HUES48 (cell line): ENCODE measurements at regions not wholly inside any gene's neighbourhood (a gene's known extent, or its start where the extent isn't known, plus 50 kb on each side); places are given as distances from the start of the nearest gene placed in this dataset.

Source experiments
- H3K27ac ChIP-seq: one replicate; pipeline ENCODE4 v1.7.0; 2013; ENCODE audit warnings: low read depth, low read length, inconsistent platforms
- H3K27me3 ChIP-seq: 2 replicates; pipeline ENCODE4 v1.6.1; 2013; ENCODE audit warnings: mild to moderate bottlenecking, low read length; ENCODE audit not compliant: control insufficient read depth, insufficient read depth
- H3K36me3 ChIP-seq: 2 replicates; pipeline ENCODE4 v1.6.1; 2013; ENCODE audit warnings: low read length; ENCODE audit not compliant: control insufficient read depth, insufficient read depth
- H3K4me1 ChIP-seq: 2 replicates; pipeline ENCODE4 v1.6.1; 2013; ENCODE audit warnings: mild to moderate bottlenecking, low read length; ENCODE audit not compliant: control insufficient read depth, insufficient read depth
- H3K4me3 ChIP-seq: 2 replicates; pipeline ENCODE4 v1.5.1; 2013; ENCODE audit warnings: mild to moderate bottlenecking, low read depth, low read length
- H3K9ac ChIP-seq: 2 replicates; pipeline ENCODE4 v1.6.1; 2013; ENCODE audit warnings: mild to moderate bottlenecking, low read depth, low read length, moderate library complexity
- H3K9me3 ChIP-seq: 2 replicates; pipeline ENCODE4 v1.6.1; 2013; ENCODE audit warnings: low read length; ENCODE audit not compliant: control insufficient read depth, insufficient read depth

DNA sequence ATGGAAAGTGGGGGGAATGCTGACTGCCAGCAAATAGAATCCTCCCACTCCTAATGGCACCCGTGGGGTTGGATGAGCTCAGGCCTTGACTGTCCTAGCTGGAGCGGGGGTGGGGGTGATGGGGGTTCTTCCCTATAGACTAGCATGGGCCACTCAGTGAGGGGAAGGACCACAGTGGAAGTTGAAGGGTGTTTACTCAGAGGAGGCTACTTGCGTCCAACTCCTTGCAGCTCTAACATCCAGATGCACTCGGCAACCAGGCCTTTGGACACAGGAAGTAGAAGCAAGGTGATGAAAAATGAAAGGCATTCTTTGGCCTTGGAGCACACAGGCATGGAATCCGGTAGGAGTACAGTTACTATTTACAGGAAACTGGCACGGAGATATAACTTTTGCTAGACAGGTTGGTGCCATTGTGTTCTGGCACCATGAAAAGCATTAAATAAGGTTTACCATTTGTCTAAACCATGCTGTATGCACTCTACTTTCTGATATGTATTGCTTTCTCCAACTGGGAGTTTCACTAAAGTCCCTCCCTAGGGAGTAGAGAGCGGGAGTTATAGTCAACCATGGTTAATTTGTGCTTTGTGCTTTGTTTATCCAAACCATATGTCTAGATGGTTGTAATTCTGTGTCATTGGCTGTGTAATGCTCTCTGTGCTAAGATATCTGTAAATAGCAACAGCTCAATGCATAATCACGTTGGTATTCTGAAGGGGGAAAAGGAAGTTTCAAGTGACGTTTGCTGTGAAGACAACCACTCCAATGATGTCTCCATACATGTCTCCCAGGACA, 125.3 kb downstream of the TSHZ3 start:
- no peaks in the 10 kb centered on the region for H3K27me3 ChIP-seq
- no peaks in the 10 kb centered on the region for H3K36me3 ChIP-seq
- H3K9me3 ChIP-seq, result no peaks in the 10 kb centered on the region
- no peaks in the 10 kb centered on the region for H3K4me1 ChIP-seq
- H3K27ac ChIP-seq, result no peak overlapping the region
- no peak overlapping the region for H3K4me3 ChIP-seq
- H3K9ac ChIP-seq, result no peak overlapping the region

DNA sequence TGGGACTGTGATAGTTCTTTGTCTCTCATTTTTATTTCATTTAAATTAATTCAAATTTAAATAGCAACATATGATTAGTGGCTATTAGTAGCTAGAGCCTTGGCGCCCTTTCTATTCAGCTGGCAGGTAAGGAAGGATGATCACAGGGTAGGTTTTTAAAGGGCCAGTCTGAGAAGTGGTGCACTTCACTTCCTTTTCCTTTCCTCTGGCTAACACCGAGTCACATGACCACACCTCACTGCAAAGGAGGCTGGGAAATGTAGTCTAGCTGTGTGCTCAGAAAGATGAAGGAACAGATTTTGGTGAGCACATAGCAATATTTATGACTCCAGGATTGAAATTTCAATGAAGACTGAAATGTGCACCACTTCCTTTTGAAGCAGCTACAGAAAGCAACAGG, 128.7 kb downstream of the TSHZ3 start:
- Histone ChIP-seq H3K9ac (no peak overlapping the region), H3K36me3 (no peaks in the 10 kb centered on the region), H3K9me3 (no peaks in the 10 kb centered on the region), H3K27me3 (no peaks in the 10 kb centered on the region), H3K4me3 (no peak overlapping the region), H3K27ac (no peak overlapping the region), H3K4me1 (no peaks in the 10 kb centered on the region)

DNA sequence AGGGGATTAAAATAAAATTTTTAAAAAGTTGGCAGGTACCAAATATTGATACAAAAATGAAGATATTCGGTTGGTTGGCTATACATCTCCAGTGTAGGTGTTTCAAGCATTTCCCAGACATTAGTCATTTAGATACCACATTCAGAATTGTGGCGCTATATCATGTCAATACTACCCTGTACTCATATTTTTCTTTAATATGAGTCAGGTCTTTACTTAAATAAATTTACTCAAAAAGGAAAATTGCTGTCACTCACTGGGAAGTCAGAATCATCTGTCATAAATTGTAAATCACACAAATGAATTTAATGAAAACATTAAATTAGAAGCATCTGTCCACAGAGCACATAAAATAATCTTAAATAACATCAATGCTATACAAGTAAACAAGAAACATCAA, 134.2 kb downstream of the TSHZ3 start:
- no peaks in the 10 kb centered on the region for H3K9me3 ChIP-seq
- H3K27ac ChIP-seq, result no peak overlapping the region
- no peaks in the 10 kb centered on the region for H3K4me1 ChIP-seq
- H3K4me3 ChIP-seq, result no peak overlapping the region
- H3K36me3 ChIP-seq, result no peaks in the 10 kb centered on the region
- no peaks in the 10 kb centered on the region for H3K27me3 ChIP-seq
- no peak overlapping the region for H3K9ac ChIP-seq

DNA sequence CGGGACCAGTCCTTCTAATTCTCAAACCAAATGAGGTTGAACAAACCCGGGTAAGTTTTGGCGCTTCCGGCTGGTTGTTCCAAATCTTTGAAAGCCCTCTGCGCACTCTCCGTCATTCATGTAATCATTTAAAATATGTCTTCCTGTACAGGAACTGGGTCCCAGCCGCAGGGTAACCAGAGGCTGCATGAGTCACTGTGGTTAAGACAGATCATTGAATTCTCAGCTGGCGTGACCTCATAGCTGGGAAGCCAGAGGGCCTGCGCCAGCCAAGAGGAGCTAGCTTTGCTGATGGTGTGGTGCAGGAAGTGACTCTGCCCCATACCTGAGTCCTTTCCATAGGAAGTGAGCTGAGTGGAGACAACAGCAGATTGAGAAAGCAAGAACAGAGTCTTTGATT, 135.2 kb downstream of the TSHZ3 start:
- no peak overlapping the region for H3K9ac ChIP-seq
- no peak overlapping the region for H3K4me3 ChIP-seq
- H3K27me3 ChIP-seq, result no peaks in the 10 kb centered on the region
- H3K4me1 ChIP-seq, result no peaks in the 10 kb centered on the region
- H3K36me3 ChIP-seq, result no peaks in the 10 kb centered on the region
- no peaks in the 10 kb centered on the region for H3K9me3 ChIP-seq
- no peak overlapping the region for H3K27ac ChIP-seq

DNA sequence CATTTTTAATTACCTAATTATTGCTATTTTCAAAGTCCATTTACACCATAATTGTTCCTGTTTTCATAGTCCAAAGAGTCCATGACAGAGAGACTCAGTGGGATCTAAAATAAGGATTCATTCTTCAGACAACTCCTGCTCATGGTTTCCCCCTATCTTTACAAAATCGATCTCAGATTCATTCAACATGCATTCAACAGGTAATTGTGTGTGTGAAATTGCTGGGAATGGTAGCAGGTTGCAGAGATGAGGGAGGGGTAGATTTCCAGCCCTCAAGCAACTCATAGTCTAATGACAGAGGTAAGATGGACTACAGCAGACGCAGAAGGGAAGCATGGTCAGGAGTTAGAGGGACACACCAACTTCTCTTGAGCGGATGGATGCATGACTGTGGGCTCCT, 138.1 kb downstream of the TSHZ3 start:
- no peaks in the 10 kb centered on the region for H3K27me3 ChIP-seq
- no peak overlapping the region for H3K9ac ChIP-seq
- no peak overlapping the region for H3K4me3 ChIP-seq
- no peaks in the 10 kb centered on the region for H3K9me3 ChIP-seq
- no peaks in the 10 kb centered on the region for H3K4me1 ChIP-seq
- H3K27ac ChIP-seq, result no peak overlapping the region
- H3K36me3 ChIP-seq, result no peaks in the 10 kb centered on the region

DNA sequence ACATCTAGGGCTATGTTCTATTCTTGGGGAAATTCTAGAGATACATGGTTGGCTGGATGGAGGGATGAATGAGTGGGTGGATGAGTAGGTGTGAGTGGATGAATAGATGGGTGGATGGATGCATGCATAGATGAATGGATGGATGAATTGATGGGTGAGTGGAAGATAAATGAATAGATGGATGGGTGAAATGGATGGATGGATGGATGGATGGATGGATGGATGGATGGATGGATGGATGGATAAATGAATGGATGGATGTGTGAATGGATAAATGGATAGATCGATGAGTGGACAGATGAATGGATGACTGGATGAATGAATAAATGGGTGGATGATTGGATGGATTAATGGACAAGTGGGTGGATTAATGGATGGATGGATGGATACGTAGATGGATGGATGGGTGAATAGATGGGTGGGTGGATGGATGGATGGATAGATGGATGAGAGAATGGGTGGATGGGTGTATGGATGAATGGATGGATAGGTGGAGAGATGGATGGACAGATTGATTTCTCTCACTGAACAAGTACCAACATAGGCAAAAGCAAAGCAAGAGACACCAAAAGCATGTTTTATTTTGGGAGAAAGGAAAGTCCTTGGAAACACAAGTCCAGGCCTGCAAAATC, 143.2 kb downstream of the TSHZ3 start:
- H3K4me3 ChIP-seq, result no peak overlapping the region
- H3K36me3 ChIP-seq, result no peaks in the 10 kb centered on the region
- H3K9me3 ChIP-seq, result no peaks in the 10 kb centered on the region
- H3K4me1 ChIP-seq, result no peaks in the 10 kb centered on the region
- no peaks in the 10 kb centered on the region for H3K27me3 ChIP-seq
- no peak overlapping the region for H3K9ac ChIP-seq
- no peak overlapping the region for H3K27ac ChIP-seq

DNA sequence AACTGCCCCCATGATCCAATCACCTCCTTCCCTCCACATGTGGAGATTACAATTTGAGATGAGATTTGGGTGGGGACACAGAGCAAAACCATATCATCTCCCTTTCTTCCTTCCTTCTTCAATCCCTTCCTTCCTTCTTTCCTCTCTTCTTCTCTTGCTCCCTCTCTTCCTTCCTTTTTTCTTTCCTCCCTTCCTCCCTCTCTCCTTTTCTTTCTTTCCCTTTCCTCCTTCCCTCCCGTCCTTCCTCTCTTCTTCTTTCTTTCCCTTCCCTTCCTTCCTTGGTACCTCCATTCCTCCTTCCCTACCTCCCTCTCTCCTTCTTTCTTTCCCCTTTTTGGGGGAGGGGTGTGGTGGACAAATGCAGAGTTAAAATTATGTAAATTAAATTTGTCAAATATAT, 145.1 kb downstream of the TSHZ3 start:
- no peaks in the 10 kb centered on the region for H3K4me1 ChIP-seq
- H3K36me3 ChIP-seq, result no peaks in the 10 kb centered on the region
- no peak overlapping the region for H3K9ac ChIP-seq
- no peaks in the 10 kb centered on the region for H3K27me3 ChIP-seq
- no peak overlapping the region for H3K4me3 ChIP-seq
- no peak overlapping the region for H3K27ac ChIP-seq
- H3K9me3 ChIP-seq, result no peaks in the 10 kb centered on the region

DNA sequence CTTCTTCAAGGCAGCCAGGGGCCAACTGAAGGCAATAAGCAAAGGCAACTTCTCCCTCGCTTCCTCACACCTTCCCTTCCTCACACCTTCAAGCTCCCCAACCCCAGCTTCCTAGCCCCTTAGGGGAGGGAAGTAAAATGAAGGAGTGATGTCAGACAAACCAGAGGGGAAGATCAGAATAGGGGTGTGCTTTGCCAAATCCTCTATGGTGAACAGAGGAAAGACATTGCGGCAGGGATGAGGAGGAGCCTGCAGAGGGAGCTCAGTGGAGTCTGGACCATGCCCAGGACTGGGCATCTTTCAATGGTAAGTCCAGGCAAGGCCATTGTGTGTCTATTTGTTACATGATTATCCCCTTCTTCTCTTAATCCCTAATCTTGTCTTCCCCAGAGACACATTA, 164.0 kb downstream of the TSHZ3 start:
- no peak overlapping the region for H3K4me3 ChIP-seq
- no peaks in the 10 kb centered on the region for H3K9me3 ChIP-seq
- no peak overlapping the region for H3K9ac ChIP-seq
- H3K36me3 ChIP-seq, result no peaks in the 10 kb centered on the region
- H3K27me3 ChIP-seq, result no peaks in the 10 kb centered on the region
- H3K27ac ChIP-seq, result no peak overlapping the region
- peaks cover 8% of the 10 kb centered on the region for H3K4me1 ChIP-seq

DNA sequence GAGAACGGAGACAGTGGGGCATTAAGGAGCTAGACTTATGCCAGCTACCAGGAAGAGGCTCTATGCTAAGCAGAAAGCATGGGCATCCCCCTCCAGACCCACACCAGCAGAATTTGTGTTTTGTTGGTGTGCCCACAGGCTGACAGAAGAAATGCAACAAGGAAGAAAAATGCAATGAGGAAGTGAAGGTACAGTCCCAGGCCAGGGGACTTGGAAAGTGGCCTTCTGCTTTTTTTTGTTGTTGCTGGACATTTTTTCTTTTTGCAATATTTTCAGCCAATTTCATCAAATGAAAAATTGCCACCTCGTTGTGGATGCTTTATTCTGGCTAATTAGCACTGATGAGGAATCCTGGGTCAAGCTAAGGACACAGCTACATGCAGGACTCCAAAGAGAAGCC, 167.7 kb downstream of the TSHZ3 start:
- Histone ChIP-seq H3K9me3 (no peaks in the 10 kb centered on the region), H3K27me3 (no peaks in the 10 kb centered on the region), H3K9ac (no peak overlapping the region), H3K4me3 (no peak overlapping the region), H3K36me3 (no peaks in the 10 kb centered on the region), H3K27ac (no peak overlapping the region), H3K4me1 (peaks cover 8% of the 10 kb centered on the region)

DNA sequence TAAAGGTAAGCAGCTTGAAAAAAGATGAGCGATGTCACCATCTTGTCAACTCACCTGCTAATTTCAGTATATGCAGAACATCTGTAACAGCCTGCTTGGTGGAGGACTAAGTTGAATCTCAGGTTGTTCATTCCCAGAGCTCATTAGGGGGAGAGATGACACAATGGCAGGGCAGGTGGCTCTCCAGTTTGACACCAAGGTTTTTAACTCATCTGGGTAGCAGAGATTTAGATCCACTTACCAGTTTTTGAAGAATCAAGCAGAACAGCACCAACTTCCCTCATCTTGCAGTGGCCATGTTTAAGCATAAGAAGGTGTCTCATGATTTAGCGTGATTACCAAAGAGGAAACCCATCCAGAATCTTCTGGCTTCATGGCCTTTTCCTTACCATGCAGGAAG, 168.3 kb downstream of the TSHZ3 start:
- Histone ChIP-seq H3K27ac (no peak overlapping the region), H3K9me3 (no peaks in the 10 kb centered on the region), H3K4me1 (peaks cover 8% of the 10 kb centered on the region), H3K4me3 (no peak overlapping the region), H3K36me3 (no peaks in the 10 kb centered on the region), H3K9ac (no peak overlapping the region), H3K27me3 (no peaks in the 10 kb centered on the region)

DNA sequence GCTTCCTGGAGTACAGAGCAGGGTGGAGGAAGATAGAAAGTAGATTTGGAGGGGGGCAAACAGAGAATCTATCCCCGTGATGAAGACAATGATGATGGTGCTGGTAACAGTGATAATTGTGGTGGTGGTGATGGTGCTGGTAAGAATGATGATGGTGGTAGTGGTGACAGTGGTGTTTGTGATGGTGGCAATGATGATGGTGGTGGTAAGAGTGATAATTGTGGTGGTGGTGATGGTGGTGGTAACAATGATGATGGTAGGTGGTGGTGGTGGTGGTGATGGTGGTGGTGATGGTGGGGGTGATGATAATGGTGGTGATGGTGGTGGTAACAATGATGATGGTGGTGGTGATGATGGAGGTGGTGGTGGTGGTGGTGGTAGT, 169.8 kb downstream of the TSHZ3 start:
- no peaks in the 10 kb centered on the region for H3K9me3 ChIP-seq

More for the DNA sequence above, 169.8 kb downstream of the TSHZ3 start:
- Histone ChIP-seq H3K36me3 (no peaks in the 10 kb centered on the region), H3K27me3 (no peaks in the 10 kb centered on the region), H3K4me3 (no peak overlapping the region), H3K27ac (no peak overlapping the region), H3K4me1 (peaks cover under 1% of the 10 kb centered on the region), H3K9ac (no peak overlapping the region)
